Glomerular visceral epithelial cell (primary cell): ENCODE measurements at regions not wholly inside any gene's neighbourhood (a gene's known extent, or its start where the extent isn't known, plus 50 kb on each side); places are given as distances from the start of the nearest gene placed in this dataset.

Experiments
- DNase-seq: peaks from one replicate; pipeline ENCODE4 v3.0.0-alpha.2; 2016; ENCODE audit errors: extremely low spot score

DNA sequence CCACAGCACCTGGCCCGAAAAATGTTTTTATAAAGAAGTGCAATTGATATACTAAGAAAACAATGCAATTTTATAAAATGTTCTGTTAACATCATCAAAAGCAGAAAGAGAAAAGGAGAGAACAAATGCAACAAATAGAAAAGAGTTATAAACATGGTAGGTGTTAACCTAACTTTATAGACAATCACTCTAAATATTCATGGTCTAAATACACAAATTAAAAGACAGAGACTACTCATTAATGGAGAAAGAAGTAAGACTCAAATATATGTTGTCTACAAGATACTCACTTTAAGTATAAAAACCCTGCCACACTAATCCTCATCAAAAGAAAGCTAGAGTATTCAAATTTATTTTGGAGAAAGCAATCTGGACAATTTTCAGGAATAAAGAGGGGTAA, 425.3 kb upstream of the ANKRD30A start:
- no peak for DNase-seq

DNA sequence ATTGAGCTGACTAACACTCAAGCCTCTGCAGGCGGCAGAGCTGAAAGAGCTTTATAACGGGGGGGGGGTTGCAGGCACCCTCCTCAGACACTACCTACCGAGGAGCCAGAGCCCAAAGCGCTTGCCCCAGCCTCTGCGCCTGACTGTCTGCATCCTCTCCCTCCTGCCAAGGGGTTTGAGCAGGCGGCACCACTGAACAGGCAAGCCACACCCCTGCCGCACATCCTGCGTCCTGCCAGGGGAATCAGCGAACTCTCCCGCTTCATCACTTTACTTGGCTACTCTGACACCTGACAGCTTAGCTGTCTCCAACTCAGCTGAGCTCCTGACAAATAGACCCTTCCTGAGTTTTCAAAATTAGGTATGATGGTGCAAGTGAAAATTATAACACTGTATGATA, 432.6 kb upstream of the ANKRD30A start:
- no peak for DNase-seq

DNA sequence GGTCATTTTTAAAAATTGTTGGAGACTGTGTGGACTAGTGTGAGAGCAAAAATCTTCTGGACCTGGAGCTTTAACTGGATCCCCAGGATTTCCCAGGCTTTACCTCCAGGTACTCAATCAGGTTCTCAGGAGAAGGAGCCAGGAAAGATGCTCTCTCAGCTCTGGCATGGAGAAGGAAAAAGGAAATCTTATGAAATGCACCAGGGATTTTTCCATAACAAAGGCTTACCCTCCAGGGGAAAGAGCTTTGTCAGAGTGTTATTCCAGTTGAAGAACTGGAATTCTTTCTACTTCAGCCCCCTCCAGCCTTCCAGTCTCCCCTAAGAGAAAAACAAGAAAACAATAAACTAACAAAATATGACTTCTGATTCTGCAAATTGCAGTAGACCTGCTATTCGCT, 436.7 kb upstream of the ANKRD30A start:
- no peak for DNase-seq

- no peak for DNase-seq
These were observed 442.0 kb upstream of the ANKRD30A start for GRCh38 chr10:36683421-36683820.

GRCh38 chr10:36681751-36682632, 443.4 kb upstream of the ANKRD30A start:
- DNase-seq, result no peak

DNA sequence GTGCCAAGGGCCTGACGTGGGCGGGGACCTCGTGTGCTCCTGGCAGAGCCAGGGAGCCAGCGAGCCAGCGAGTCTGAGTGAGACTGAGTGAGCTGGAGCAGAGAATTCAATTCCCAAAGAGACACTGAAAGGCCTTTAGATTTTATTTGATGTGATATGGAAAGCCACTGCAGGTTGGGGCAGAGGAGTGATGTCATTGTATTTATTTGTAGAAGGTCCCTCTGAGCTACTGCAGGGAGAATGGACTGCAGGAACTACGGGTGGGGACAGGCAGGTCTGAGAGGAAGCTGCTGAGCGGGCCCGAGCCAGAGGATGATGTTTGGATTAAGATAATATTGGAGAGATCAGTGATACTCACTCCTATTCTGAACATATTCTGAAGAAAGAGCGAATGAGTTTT, 445.8 kb upstream of the ANKRD30A start:
- DNase-seq, result no peak

DNA sequence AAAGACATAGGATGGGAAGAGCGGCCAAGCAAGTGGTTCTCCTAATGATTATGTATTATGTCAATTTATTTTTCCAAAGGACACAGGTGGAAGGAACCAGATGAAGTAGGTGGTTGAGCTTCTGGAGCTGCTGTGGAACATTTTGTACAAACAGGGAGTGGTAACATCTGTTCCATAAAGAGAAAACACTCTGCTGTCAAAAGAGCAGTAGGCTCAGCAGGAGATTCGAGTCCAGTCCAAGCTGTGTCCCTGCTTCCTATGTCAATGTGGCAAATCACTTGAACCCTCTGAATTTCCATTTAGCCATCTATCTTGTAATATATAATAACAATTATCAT, 448.0 kb upstream of the ANKRD30A start:
- DNase-seq, result no peak

- no peak for DNase-seq
These were observed 448.5 kb upstream of the ANKRD30A start for GRCh38 chr10:36676756-36677430.

DNA sequence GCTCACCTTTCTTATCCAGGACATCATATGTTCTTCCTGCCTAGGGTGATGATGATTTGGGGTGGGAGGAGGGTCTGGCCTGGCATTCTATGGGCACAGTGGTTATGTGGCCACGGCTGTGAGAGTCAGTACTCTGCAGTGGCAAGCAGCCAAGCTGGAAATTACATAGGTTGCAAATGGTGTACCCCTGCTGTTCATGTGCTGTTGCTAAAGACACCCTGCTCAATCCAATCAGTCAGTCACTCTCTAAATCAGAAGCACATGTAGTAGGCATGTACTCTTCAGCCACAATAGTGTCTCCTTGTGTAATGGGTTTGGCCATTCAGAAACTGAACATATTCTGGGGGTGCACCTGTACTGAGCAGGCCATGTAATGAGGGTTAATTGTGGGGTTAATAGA, 449.1 kb upstream of the ANKRD30A start:
- no peak for DNase-seq

DNA sequence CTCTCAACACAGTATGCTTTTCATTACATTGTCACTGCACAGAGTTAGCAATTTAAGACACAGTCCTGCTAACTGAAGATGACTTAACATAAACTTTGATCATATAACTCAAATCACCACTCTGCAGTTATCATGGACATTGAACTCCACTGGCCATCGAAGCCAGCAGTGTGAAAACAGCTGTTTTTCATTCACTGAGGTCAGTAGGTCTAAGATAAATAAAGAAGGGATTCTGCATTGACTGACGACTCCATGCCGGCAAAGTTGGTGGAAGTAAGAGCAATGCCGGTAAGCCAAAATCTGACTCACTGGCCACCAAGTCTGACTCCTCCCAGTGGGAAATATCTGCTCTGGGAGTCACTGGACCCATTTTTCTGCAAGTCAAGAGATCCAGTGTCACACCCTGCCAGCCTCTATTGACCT, 449.9 kb upstream of the ANKRD30A start:
- DNase-seq, result peak; percentile 25

DNA sequence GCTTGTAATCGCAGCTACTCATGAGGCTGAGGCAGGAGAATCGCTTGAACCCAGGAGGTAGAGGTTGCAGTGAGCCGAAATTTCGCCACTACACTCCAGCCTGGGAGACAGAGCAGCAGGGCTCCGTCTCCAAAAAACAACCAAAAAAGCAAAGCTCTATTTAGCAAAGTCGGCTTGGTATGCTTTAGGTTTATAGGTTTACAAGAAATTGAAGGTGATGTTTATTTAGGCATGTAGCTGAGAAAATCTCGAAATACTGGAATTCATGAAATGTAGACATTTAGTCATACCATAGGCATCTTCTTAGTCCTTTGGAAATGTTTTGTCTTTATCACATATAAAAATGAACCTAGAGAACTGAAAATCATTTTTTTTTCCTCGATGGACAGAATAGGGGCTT, 453.8 kb upstream of the ANKRD30A start:
- DNase-seq, result no peak

DNA sequence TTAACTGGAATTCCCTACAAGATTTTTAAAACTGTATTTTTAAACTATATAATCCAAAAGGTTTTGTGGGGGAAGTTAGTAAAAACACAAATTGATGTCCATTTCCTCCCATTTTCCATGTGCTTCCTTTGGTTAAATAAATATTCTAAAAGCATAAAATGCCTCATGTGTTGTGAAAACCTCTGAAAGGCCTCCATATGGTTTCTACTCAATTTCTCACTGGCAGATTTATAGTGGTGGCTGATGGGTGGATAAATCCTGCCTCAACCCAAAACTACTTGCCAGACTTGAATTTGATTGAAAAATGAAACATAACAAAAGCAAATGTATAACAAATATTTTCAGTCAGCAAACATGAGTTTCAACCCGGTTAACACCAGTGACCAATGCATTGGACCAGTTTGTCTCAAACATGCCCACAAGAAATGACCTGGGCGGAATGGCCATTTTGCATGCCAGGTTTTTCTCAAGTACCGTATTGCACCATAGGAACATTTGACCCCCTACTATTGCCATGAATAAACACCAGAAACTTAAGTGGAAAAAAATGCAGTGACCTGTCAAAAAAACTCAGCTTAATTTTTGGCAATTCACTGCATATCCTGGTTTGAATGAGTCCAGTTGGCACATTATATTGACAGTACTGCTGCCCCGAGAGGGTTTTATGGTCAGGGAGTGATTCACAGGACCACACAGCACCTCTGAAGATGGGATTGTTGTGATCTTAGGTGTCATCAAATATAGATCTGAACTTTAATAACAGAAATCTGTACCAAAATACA, 454.6 kb upstream of the ANKRD30A start:
- DNase-seq, result no peak

DNA sequence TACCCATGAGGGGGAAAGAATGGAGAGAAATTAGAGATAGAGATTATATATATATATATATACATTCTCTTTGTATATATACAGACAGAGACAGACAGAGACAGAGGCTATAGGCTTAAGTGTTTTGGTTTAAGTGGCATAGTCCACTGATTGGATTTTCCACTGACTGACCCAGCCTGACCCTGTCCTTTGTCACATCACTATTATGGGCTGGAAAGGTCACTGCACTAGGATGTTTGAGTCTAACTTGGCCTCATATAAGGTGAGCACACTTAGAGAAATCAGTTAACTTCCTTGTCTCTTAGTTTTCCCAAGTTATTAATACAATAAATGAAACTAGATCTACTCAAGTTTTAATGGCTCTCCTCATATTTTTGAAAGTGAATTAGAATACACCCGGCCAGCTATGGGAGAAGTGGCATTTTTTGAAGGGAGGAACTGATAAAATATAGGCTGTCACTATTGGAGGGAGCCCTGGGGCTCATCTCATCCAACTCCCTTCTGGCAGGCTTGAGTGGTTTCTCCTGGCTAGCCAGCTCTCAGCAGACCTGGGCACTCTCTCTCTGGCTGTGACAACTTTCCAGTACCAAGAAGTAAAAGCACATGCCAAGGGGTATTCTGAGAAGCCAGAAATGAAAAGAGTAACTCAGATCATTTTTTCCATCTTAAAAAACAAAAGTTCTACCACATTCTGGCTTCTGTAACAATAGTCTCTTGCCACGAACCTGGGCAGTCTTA, 455.6 kb upstream of the ANKRD30A start:
- DNase-seq, result no peak

DNA sequence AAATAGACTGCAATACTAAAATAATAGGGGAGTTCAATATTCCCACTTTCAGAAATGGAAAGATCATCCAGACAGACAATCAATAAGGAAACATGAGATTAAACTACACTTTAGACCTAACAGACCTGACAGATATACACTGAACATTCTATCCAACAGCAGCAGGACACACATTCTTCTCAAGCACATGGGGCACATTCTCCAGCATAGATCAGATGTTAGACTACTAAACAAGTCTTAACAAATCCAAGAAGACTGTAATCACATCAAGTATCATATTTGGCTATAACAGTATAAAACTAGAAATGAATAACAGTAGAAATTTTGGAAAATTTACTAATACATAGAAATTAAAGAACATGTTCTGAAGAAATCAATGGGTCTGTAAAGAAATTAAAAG, 458.9 kb upstream of the ANKRD30A start:
- no peak for DNase-seq

- DNase-seq, result no peak
These were observed 462.8 kb upstream of the ANKRD30A start for GRCh38 chr10:36662571-36662970.

DNA sequence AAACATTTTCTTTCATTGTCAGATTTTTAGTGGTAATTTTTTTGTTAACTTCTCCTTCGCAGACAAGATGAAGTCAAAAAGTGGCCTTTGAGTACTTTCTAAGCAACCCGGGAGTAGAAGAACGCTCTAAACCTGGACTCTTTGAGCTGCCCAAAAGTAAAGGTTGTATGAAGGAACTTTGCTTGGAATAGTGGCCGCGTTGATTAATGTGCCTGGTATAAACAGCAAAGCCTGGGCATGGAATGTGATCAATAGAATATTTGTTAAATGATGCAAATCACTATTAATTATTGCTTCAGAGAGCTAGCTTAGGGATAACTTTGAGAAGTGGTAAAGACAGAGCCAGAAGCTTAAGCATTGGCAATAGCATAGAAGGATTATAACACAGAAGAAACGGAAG, 475.1 kb upstream of the ANKRD30A start:
- no peak for DNase-seq

GRCh38 chr10:36647540-36647939, 477.9 kb upstream of the ANKRD30A start:
- DNase-seq, result no peak

- no peak for DNase-seq
These were observed 484.8 kb upstream of the ANKRD30A start for GRCh38 chr10:36640626-36641025.

DNA sequence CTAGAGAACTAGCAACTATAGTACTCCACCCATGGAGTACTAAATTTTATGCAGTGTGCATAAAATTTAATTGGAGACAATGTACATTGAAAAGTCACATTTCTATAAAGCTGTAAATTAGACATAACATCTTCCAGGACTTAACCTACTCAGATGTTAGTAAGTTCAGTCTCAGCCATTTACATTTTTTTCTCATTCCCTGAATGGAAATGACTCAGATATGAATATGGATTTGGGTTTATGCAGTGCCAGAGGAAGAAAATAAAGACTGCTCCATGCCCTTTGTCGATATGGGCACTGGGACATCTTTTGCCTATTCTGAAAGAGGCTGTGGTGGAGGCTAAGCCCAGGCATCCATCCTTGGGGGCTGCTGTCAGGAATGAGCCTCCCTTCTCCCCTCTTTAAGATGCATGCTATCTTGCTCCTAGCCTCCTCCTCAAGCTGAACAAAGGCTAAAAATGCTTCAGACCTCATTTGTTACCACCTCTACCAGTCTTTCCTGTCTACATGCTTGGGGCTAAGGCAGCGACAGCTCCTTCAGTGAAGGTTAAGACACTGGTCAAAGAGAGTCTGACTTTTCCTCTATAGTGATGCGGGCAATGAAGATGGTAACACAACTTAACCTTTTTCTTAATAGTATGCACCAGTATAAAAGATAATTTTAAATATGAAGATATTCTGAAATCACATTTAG, 486.8 kb upstream of the ANKRD30A start:
- no peak for DNase-seq

- no peak for DNase-seq
These were observed 488.5 kb upstream of the ANKRD30A start for GRCh38 chr10:36636879-36637278.

DNA sequence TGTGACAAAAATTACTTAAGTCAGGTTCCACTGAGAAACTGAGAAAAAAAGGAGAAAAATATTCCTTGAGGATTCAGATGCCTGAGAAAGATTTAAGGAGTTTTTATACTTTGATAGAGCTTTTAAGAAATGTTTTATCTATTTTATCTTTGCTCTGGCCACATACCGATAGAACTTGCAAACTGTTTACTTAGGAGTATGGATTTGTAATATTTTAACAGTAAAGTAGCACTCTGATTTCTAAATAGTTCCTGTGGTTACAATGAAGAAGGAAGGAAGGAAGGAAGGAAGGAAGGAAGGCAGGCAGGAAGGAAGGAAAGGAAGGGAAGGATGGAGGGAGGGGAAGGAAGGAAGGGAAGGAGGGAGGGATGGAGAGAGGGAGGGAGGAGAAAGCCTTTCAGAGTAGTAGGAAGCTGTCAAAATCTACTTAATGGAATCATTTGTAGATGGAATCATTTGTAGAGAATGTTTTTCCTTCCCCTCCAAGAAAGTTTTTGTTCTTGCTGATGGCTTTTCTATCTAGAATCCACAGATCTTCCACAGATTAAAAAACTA, 489.0 kb upstream of the ANKRD30A start:
- DNase-seq, result no peak
